ENCODE measurements at regions not wholly inside any gene's neighbourhood (a gene's known extent, or its start where the extent isn't known, plus 50 kb on each side); places are given as distances from the start of the nearest gene placed in this dataset.
"Not testable (repeated sequence)": the region's sequence is repeated elsewhere in the genome, so short reads cannot be mapped to it uniquely, and the experiment has no call there.

- no peak overlapping the region for H3K27ac Mint-ChIP-seq
- Histone ChIP-seq H3K9me3 (ENCODE audit: control insufficient read depth, low read length) (peaks cover 7% of the 10 kb centered on the region), H3K4me3 (ENCODE audit: low read length) (no peak overlapping the region), H3K36me3 (ENCODE audit: control insufficient read depth, insufficient read depth, low read length) (peaks cover 37% of the 10 kb centered on the region), H3K27ac (ENCODE audit: low read depth, low read length) (no peak overlapping the region), H3K4me1 (ENCODE audit: control insufficient read depth, insufficient read depth, low read length) (peaks cover 5% of the 10 kb centered on the region), H3K27me3 (ENCODE audit: control insufficient read depth, insufficient read depth, low read length, poor library complexity, severe bottlenecking) (no peaks in the 10 kb centered on the region), H3K9ac (ENCODE audit: extremely low read depth, low read length, poor library complexity, severe bottlenecking) (no peak overlapping the region)
- H3K4me1 Mint-ChIP-seq: peaks cover 8% of the 10 kb centered on the region
- no peak for TF ChIP-seq CTCF (conservative IDR thresholded peaks at IDR 0.05)
- peaks cover 5% of the 10 kb centered on the region for H3K27me3 Mint-ChIP-seq (ENCODE audit: insufficient read depth)
- 85 to 90% methylated on average over 2 of the region's 2 CpGs for WGBS, 2 experiments (ENCODE audit: insufficient coverage in 1 of 2, insufficient read length in 1 of 2)
- H3K36me3 Mint-ChIP-seq (ENCODE audit: low read depth): peaks cover 21% of the 10 kb centered on the region
- no peak overlapping the region for H3K4me3 Mint-ChIP-seq
- no peak for DNase-seq
- H3K9me3 Mint-ChIP-seq: no peaks in the 10 kb centered on the region
Measured at GRCh38 chr12:59318940-59319339, 276.9 kb upstream of the SLC16A7 start.

- 92% methylated on average over 2 to 6 of the region's 6 CpGs for WGBS, 2 experiments (ENCODE audit: insufficient coverage in 1 of 2, insufficient read length in 1 of 2)
Measured at GRCh38 chr12:59317598-59317997, 278.2 kb upstream of the SLC16A7 start.

DNA sequence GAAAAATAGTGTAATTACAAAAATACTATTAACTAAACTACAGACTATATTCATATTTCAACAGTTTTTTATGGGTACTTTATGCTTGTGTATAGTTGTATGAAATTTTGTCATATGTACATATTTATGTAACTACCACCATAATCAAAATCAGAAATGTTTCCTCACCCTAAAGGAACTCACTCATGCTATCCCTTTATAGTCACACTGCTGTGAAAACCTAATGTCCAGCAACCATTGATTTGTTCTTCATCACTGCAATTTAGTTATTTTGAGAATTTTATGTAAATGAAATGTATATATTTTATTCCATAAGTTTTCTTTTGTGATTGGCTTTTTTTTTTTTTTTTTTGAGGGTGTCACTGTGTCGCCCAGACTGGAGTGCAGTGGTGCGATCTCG lies 278.9 kb upstream of the SLC16A7 start:
- peaks cover 14% of the 10 kb centered on the region for H3K9me3 Mint-ChIP-seq
- Histone ChIP-seq H3K4me3 (ENCODE audit: low read length) (no peak overlapping the region), H3K9ac (ENCODE audit: extremely low read depth, low read length, poor library complexity, severe bottlenecking) (no peak overlapping the region), H3K27me3 (ENCODE audit: control insufficient read depth, insufficient read depth, low read length, poor library complexity, severe bottlenecking) (no peaks in the 10 kb centered on the region), H3K27ac (ENCODE audit: low read depth, low read length) (no peak overlapping the region), H3K4me1 (ENCODE audit: control insufficient read depth, insufficient read depth, low read length) (no peaks in the 10 kb centered on the region), H3K9me3 (ENCODE audit: control insufficient read depth, low read length) (peaks cover 20% of the 10 kb centered on the region), H3K36me3 (ENCODE audit: control insufficient read depth, insufficient read depth, low read length) (peaks cover 26% of the 10 kb centered on the region)
- no peak for TF ChIP-seq CTCF (conservative IDR thresholded peaks at IDR 0.05)
- H3K4me1 Mint-ChIP-seq: peaks cover 8% of the 10 kb centered on the region
- 100% methylated on average over 3 of the region's 3 CpGs; no CpG with 5 or more reads in 1 of the 2 experiments for WGBS, 2 experiments (ENCODE audit: insufficient coverage in 1 of 2, insufficient read length in 1 of 2)
- H3K27me3 Mint-ChIP-seq (ENCODE audit: insufficient read depth): peaks cover 5% of the 10 kb centered on the region
- H3K4me3 Mint-ChIP-seq: no peak overlapping the region
- no peak for DNase-seq
- no peak overlapping the region for H3K27ac Mint-ChIP-seq
- peaks cover 34% of the 10 kb centered on the region for H3K36me3 Mint-ChIP-seq (ENCODE audit: low read depth)

More at GRCh38 chr12:59317598-59317997, 278.2 kb upstream of the SLC16A7 start:
- no peak for TF ChIP-seq CTCF (conservative IDR thresholded peaks at IDR 0.05)
- H3K9me3 Mint-ChIP-seq: peaks cover 7% of the 10 kb centered on the region
- peaks cover 5% of the 10 kb centered on the region for H3K27me3 Mint-ChIP-seq (ENCODE audit: insufficient read depth)
- H3K4me3 Mint-ChIP-seq: no peak overlapping the region
- Histone ChIP-seq H3K36me3 (ENCODE audit: control insufficient read depth, insufficient read depth, low read length) (peaks cover 32% of the 10 kb centered on the region), H3K4me1 (ENCODE audit: control insufficient read depth, insufficient read depth, low read length) (peaks cover 4% of the 10 kb centered on the region), H3K4me3 (ENCODE audit: low read length) (no peak overlapping the region), H3K9me3 (ENCODE audit: control insufficient read depth, low read length) (peaks cover 13% of the 10 kb centered on the region), H3K9ac (ENCODE audit: extremely low read depth, low read length, poor library complexity, severe bottlenecking) (no peak overlapping the region), H3K27ac (ENCODE audit: low read depth, low read length) (no peak overlapping the region), H3K27me3 (ENCODE audit: control insufficient read depth, insufficient read depth, low read length, poor library complexity, severe bottlenecking) (no peaks in the 10 kb centered on the region)
- peaks cover 29% of the 10 kb centered on the region for H3K36me3 Mint-ChIP-seq (ENCODE audit: low read depth)
- peaks cover 8% of the 10 kb centered on the region for H3K4me1 Mint-ChIP-seq
- DNase-seq: peak; percentile 88
- H3K27ac Mint-ChIP-seq: peak overlapping the region; percentile 44

GRCh38 chr12:59316354-59316753 lies 279.5 kb upstream of the SLC16A7 start:
- peaks cover 23% of the 10 kb centered on the region for H3K9me3 ChIP-seq (ENCODE audit: control insufficient read depth, low read length)
- not testable (repeated sequence) for H3K4me3 Mint-ChIP-seq; H3K27me3 ChIP-seq (ENCODE audit: control insufficient read depth, insufficient read depth, low read length, poor library complexity, severe bottlenecking); H3K4me1 Mint-ChIP-seq; H3K4me1 ChIP-seq (ENCODE audit: control insufficient read depth, insufficient read depth, low read length); H3K9ac ChIP-seq (ENCODE audit: extremely low read depth, low read length, poor library complexity, severe bottlenecking); H3K4me3 ChIP-seq (ENCODE audit: low read length); H3K27me3 Mint-ChIP-seq (ENCODE audit: insufficient read depth); DNase-seq; H3K27ac Mint-ChIP-seq; H3K27ac ChIP-seq (ENCODE audit: low read depth, low read length)
- 97% methylated on average over 13 of the region's 13 CpGs; no CpG with 5 or more reads in 1 of the 2 experiments for WGBS, 2 experiments (ENCODE audit: insufficient coverage in 1 of 2, insufficient read length in 1 of 2)
- H3K9me3 Mint-ChIP-seq: peaks cover 19% of the 10 kb centered on the region
- peaks cover 40% of the 10 kb centered on the region for H3K36me3 Mint-ChIP-seq (ENCODE audit: low read depth)
- H3K36me3 ChIP-seq (ENCODE audit: control insufficient read depth, insufficient read depth, low read length): peaks cover 20% of the 10 kb centered on the region

Measured in endodermal cell (in vitro differentiated cells).